HG03354 (cell line): ENCODE measurements at regions not wholly inside any gene's neighbourhood (a gene's known extent, or its start where the extent isn't known, plus 50 kb on each side); places are given as distances from the start of the nearest gene placed in this dataset.
A peak's percentile ranks its signal among the peaks of the same experiment; 100 is the strongest.

Experiments
- ATAC-seq: cut with Tn5 transposase; IDR thresholded peaks from one replicate; pipeline ENCODE4 v1.9.1; 2021; ENCODE audit warnings: mild to moderate bottlenecking; ENCODE audit not compliant: unreplicated experiment, poor library complexity, severe bottlenecking

GRCh38 chr6:23370051-23370450, 756.0 kb upstream of the NRSN1 start:
- ATAC-seq: no peak

GRCh38 chr6:23371132-23371915, 754.7 kb upstream of the NRSN1 start:
- ATAC-seq: no peak

- ATAC-seq: no peak
These were observed 748.2 kb upstream of the NRSN1 start for GRCh38 chr6:23377830-23378229.

GRCh38 chr6:23380465-23380864, 745.5 kb upstream of the NRSN1 start:
- no peak for ATAC-seq

GRCh38 chr6:23388086-23388783, 737.8 kb upstream of the NRSN1 start:
- ATAC-seq: no peak

- no peak for ATAC-seq
These were observed 736.6 kb upstream of the NRSN1 start for GRCh38 chr6:23389386-23389785.

- ATAC-seq: no peak
These were observed 735.8 kb upstream of the NRSN1 start for GRCh38 chr6:23390221-23390620.

- no peak for ATAC-seq
These were observed 731.3 kb upstream of the NRSN1 start for GRCh38 chr6:23394681-23395080.

GRCh38 chr6:23395381-23395780, 730.6 kb upstream of the NRSN1 start:
- no peak for ATAC-seq

GRCh38 chr6:23396949-23397348, 729.1 kb upstream of the NRSN1 start:
- ATAC-seq: no peak

GRCh38 chr6:23403460-23403859, 722.6 kb upstream of the NRSN1 start:
- ATAC-seq: no peak

GRCh38 chr6:23409531-23409930, 716.5 kb upstream of the NRSN1 start:
- ATAC-seq: no peak

GRCh38 chr6:23410439-23410838, 715.6 kb upstream of the NRSN1 start:
- no peak for ATAC-seq

- ATAC-seq: no peak
These were observed 713.2 kb upstream of the NRSN1 start for GRCh38 chr6:23412770-23413169.

GRCh38 chr6:23413327-23414050, 712.5 kb upstream of the NRSN1 start:
- ATAC-seq: no peak

GRCh38 chr6:23414051-23414445, 712.0 kb upstream of the NRSN1 start:
- peak; percentile 63 for ATAC-seq

GRCh38 chr6:23414922-23415321, 711.1 kb upstream of the NRSN1 start:
- ATAC-seq: no peak

- no peak for ATAC-seq
These were observed 710.1 kb upstream of the NRSN1 start for GRCh38 chr6:23415819-23416427.

- no peak for ATAC-seq
These were observed 708.9 kb upstream of the NRSN1 start for GRCh38 chr6:23417133-23417532.

- no peak for ATAC-seq
These were observed 707.9 kb upstream of the NRSN1 start for GRCh38 chr6:23418095-23418494.
